SK-N-SH treated with all-trans-retinoic acid at 6 μM for 48 hours (cell line): ENCODE measurements at regions not wholly inside any gene's neighbourhood (a gene's known extent, or its start where the extent isn't known, plus 50 kb on each side); places are given as distances from the start of the nearest gene placed in this dataset.

Source experiments
- ATAC-seq: fragments of 200-7000 bp; cut with Tn5 transposase; 3 replicates; pipeline ENCODE4 v1.9.1; 2020; ENCODE audit warnings: mild to moderate bottlenecking, moderate library complexity
- BACH2 ChIP-seq: fragments of 250-450 bp; sonication (Bioruptor Pico); IDR thresholded peaks from 2 replicates; pipeline ENCODE4 v1.9.0; 2021; ENCODE audit warnings: mild to moderate bottlenecking, borderline replicate concordance
- CREB5 ChIP-seq: fragments of 250-450 bp; sonication (Bioruptor Pico); IDR thresholded peaks from 2 replicates; pipeline ENCODE4 v1.5.1; 2020; ENCODE audit warnings: low read depth, mild to moderate bottlenecking, moderate library complexity
- CSDC2 ChIP-seq: fragments of 250-450 bp; sonication (Bioruptor Pico); IDR thresholded peaks from 2 replicates; pipeline ENCODE4 v1.5.0; 2020; ENCODE audit warnings: mild to moderate bottlenecking, moderate library complexity
- CSRNP3 ChIP-seq: fragments of 250-450 bp; sonication (Bioruptor Pico); IDR thresholded peaks from 2 replicates; pipeline ENCODE4 v1.5.1; 2021; ENCODE audit warnings: mild to moderate bottlenecking, moderate library complexity
- ESRRG ChIP-seq: fragments of 250-450 bp; sonication (Bioruptor Pico); IDR thresholded peaks from 2 replicates; pipeline ENCODE4 v1.6.1; 2021; ENCODE audit warnings: mild to moderate bottlenecking
- GLIS3 ChIP-seq: fragments of 250-450 bp; sonication (Bioruptor Pico); IDR thresholded peaks from 2 replicates; pipeline ENCODE4 v1.5.0; 2020; ENCODE audit warnings: mild to moderate bottlenecking, moderate library complexity
- ISL1 ChIP-seq: fragments of 250-450 bp; sonication (Bioruptor Pico); IDR thresholded peaks from 2 replicates; pipeline ENCODE4 v2.1.2; 2022; ENCODE audit warnings: mild to moderate bottlenecking, moderate library complexity
- OSR1 ChIP-seq: fragments of 250-450 bp; sonication (Bioruptor Pico); IDR thresholded peaks from 2 replicates; pipeline ENCODE4 v1.8.0; 2022; ENCODE audit warnings: moderate library complexity, mild to moderate bottlenecking, inconsistent platforms
- PATZ1 ChIP-seq: fragments of 250-450 bp; sonication (Bioruptor Pico); IDR thresholded peaks from 2 replicates; pipeline ENCODE4 v1.8.0; 2020; ENCODE audit warnings: mild to moderate bottlenecking, moderate library complexity, borderline replicate concordance
- POU6F1 ChIP-seq: fragments of 250-450 bp; sonication (Bioruptor Pico); IDR thresholded peaks from 2 replicates; pipeline ENCODE4 v1.8.0; 2021; ENCODE audit warnings: low read depth, mild to moderate bottlenecking, moderate library complexity, borderline replicate concordance
- SNAI2 ChIP-seq: fragments of 250-450 bp; sonication (Bioruptor Pico); IDR thresholded peaks from 2 replicates; pipeline ENCODE4 v1.5.0; 2020; ENCODE audit warnings: mild to moderate bottlenecking, moderate library complexity
- TCF4 ChIP-seq: fragments of 250-450 bp; sonication (Bioruptor Pico); IDR thresholded peaks from 2 replicates; pipeline ENCODE4 v1.8.0; 2021; ENCODE audit warnings: mild to moderate bottlenecking, moderate library complexity, borderline replicate concordance
- TOX ChIP-seq: fragments of 250-450 bp; sonication (Bioruptor Pico); IDR thresholded peaks from 2 replicates; pipeline ENCODE4 v1.8.0; 2021; ENCODE audit warnings: mild to moderate bottlenecking, moderate library complexity, borderline replicate concordance
- TSHZ2 ChIP-seq: fragments of 250-450 bp; sonication (Bioruptor Pico); IDR thresholded peaks from 2 replicates; pipeline ENCODE4 v1.5.0; 2020; ENCODE audit warnings: mild to moderate bottlenecking, moderate library complexity
- ZC3H10 ChIP-seq: fragments of 250-450 bp; sonication (Bioruptor Pico); IDR thresholded peaks from 2 replicates; pipeline ENCODE4 v1.5.1; 2021; ENCODE audit warnings: mild to moderate bottlenecking, moderate library complexity
- ZFP3 ChIP-seq: fragments of 250-450 bp; sonication (Bioruptor Pico); IDR thresholded peaks from 2 replicates; pipeline ENCODE4 v1.5.0; 2020; ENCODE audit warnings: mild to moderate bottlenecking, moderate library complexity
- ZFP30 ChIP-seq: fragments of 450-650 bp; formaldehyde crosslinking; IDR thresholded peaks from 2 replicates; pipeline ENCODE4 v1.5.0; 2022; ENCODE audit warnings: mild to moderate bottlenecking, moderate library complexity
- ZNF565 ChIP-seq: fragments of 450-650 bp; formaldehyde crosslinking; conservative IDR thresholded peaks from 2 replicates; pipeline ENCODE4 v1.5.0; 2020; ENCODE audit warnings: low read depth, mild to moderate bottlenecking, moderate library complexity
- ZNF70 ChIP-seq: fragments of 450-650 bp; formaldehyde crosslinking; IDR thresholded peaks from 2 replicates; pipeline ENCODE4 v1.5.0; 2020; ENCODE audit warnings: mild to moderate bottlenecking, moderate library complexity
- ZNF8 ChIP-seq: fragments of 450-650 bp; formaldehyde crosslinking; IDR thresholded peaks from 2 replicates; pipeline ENCODE4 v1.5.0; 2020; ENCODE audit warnings: mild to moderate bottlenecking, moderate library complexity

- TF ChIP-seq PATZ1 (no peak), OSR1 (CRISPR knock-in tag) (no peak), CSDC2 (no peak), ISL1 (CRISPR knock-in tag) (no peak), TCF4 (CRISPR knock-in tag) (no peak), POU6F1 (CRISPR knock-in tag) (no peak), ZFP3 (CRISPR knock-in tag) (no peak), ZFP30 (CRISPR knock-in tag) (no peak)
Observed at GRCh38 chrX:121823406-121823805, 776.0 kb downstream of the GLUD2 start (continued).

GRCh38 chrX:121831601-121832000 is 784.2 kb downstream of the GLUD2 start:
- TF ChIP-seq ZC3H10 (CRISPR knock-in tag), result no peak
- TF ChIP-seq TOX, result no peak
- TF ChIP-seq ISL1 (CRISPR knock-in tag), result no peak
- no peak for TF ChIP-seq ZFP30 (CRISPR knock-in tag)
- TF ChIP-seq ZNF70 (CRISPR knock-in tag), result no peak
- no peak for TF ChIP-seq PATZ1
- TF ChIP-seq GLIS3 (CRISPR knock-in tag), result no peak
- no peak for TF ChIP-seq SNAI2 (CRISPR knock-in tag)
- no peak for TF ChIP-seq POU6F1 (CRISPR knock-in tag)
- no peak for TF ChIP-seq ZFP3 (CRISPR knock-in tag)
- TF ChIP-seq CSRNP3 (CRISPR knock-in tag), result no peak
- TF ChIP-seq ESRRG (CRISPR knock-in tag), result no peak
- TF ChIP-seq TCF4 (CRISPR knock-in tag), result no peak
- ATAC-seq, result no peak

- no peak for TF ChIP-seq CREB5 (CRISPR knock-in tag)
- no peak for TF ChIP-seq PATZ1
- TF ChIP-seq TSHZ2 (CRISPR knock-in tag), result no peak
- no peak for TF ChIP-seq ZFP30 (CRISPR knock-in tag)
- TF ChIP-seq ZNF565, result no peak
- no peak for TF ChIP-seq ISL1 (CRISPR knock-in tag)
- TF ChIP-seq ZFP3 (CRISPR knock-in tag), result no peak
- TF ChIP-seq CSDC2, result no peak
- TF ChIP-seq SNAI2 (CRISPR knock-in tag), result no peak
- no peak for TF ChIP-seq BACH2
- TF ChIP-seq ZNF8 (CRISPR knock-in tag), result no peak
- no peak for ATAC-seq
Observed at GRCh38 chrX:121832446-121832845, 785.0 kb downstream of the GLUD2 start.
